H7 (cell line): ENCODE measurements at regions not wholly inside any gene's neighbourhood (a gene's known extent, or its start where the extent isn't known, plus 50 kb on each side); places are given as distances from the start of the nearest gene placed in this dataset.
"Not testable (repeated sequence)": the region's sequence is repeated elsewhere in the genome, so short reads cannot be mapped to it uniquely, and the experiment has no call there.

Experiments
- DNase-seq: peaks from one replicate; pipeline ENCODE4 v3.0.0; 2012
- H3K27me3 ChIP-seq: 2 replicates; pipeline ENCODE4 v1.6.0; 2011; ENCODE audit warnings: mild to moderate bottlenecking, low read length; ENCODE audit not compliant: control insufficient read depth, insufficient read depth
- H3K36me3 ChIP-seq: replicated peaks from 2 replicates; pipeline ENCODE4 v1.5.1; 2011; ENCODE audit warnings: low read length; ENCODE audit not compliant: control insufficient read depth, insufficient read depth
- H3K4me3 ChIP-seq: 2 replicates; pipeline ENCODE4 v1.5.1; 2011; ENCODE audit warnings: low read depth, mild to moderate bottlenecking, control low read depth, low read length, moderate library complexity; ENCODE audit not compliant: insufficient read depth

DNA sequence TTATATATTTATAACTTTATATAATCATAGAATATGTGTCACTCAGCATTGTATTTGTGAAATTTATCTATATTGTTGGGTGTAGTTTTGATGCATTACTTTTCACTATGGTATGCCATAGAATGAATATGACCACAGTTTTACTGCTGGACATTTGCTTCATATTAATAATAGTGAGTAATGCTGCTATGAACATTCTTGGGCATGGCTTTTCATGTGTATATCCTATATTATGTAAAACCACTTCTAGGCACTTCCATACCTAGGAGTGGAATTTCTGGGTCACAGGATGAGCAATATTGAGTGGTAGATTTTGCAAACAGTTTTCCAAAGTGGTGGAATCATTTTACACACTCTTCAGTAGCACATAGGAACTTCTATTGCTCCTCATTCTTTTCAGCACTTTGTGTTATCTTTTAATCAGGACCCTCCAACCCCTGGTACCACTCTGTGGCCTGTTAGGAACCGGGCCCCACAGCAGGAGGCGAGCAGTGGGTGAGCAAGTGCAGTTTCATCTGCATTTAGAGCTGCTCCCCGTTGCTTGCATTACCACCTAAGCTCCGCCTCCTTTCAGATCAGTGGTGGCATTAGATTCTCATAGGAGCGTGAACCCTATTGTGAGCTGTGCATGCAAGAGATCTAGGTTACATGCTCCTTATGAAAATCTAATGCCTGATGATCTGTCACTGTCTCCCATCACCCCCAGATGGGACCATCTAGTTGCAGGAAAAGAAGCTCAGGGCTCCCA, 56.0 kb upstream of the CNIH3 start:
- no peak for DNase-seq
- Histone ChIP-seq H3K36me3 (no peaks in the 10 kb centered on the region), H3K4me3 (no peak overlapping the region), H3K27me3 (no peaks in the 10 kb centered on the region; the same call in 1 of the 2 replicates)

DNA sequence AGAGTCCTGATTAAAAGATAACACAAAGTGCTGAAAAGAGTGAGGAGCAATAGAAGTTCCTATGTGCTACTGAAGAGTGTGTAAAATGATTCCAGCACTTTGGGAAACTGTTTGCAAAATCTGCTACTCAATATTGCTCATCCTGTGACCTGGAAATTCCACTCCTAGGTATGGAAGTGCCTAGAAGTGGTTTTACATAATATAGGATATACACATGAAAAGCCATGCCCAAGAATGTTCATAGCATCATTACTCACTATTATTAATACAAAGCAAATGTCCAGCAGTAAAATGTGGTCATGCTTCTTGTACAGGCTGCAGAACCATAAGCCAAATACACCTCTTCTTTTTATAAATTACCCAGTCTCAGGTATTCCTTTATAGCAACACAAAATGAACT, 53.2 kb upstream of the CNIH3 start:
- not testable (repeated sequence) for H3K4me3 ChIP-seq, H3K27me3 ChIP-seq, DNase-seq, H3K36me3 ChIP-seq

GRCh38 chr1:224563666-224564065, 52.5 kb upstream of the CNIH3 start:
- no peaks in the 10 kb centered on the region for H3K27me3 ChIP-seq
- H3K36me3 ChIP-seq, result no peaks in the 10 kb centered on the region
- no peak for DNase-seq
- no peak overlapping the region for H3K4me3 ChIP-seq

- Histone ChIP-seq H3K36me3 (no peaks in the 10 kb centered on the region), H3K27me3 (no peaks in the 10 kb centered on the region), H3K4me3 (no peak overlapping the region)
- DNase-seq, result no peak
Measured at GRCh38 chr1:224564454-224565084, 51.5 kb upstream of the CNIH3 start.

DNA sequence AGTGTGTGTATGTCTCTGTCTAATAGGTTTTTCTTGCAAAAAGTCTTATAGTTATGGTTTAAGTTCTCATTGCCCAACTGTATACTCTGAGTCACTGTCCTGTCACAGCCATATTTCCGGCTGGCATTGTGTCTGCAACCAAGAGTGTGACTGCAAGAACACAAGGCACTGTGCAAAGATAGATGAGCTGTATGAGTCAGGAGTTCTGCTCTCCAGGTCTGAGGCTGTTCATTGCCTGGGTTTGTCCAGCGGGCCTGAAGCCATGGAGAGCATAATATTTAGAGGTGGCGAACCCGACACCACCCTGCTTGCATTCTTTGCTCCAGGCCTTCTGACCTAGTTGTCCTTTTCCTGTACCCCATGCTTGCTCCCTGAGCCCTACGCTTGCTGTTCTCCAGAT, 50.9 kb upstream of the CNIH3 start:
- Histone ChIP-seq H3K36me3 (no peaks in the 10 kb centered on the region), H3K4me3 (no peak overlapping the region), H3K27me3 (no peaks in the 10 kb centered on the region)
- no peak for DNase-seq

GRCh38 chr1:224565611-224566406, 50.3 kb upstream of the CNIH3 start:
- no peaks in the 10 kb centered on the region for H3K27me3 ChIP-seq
- H3K4me3 ChIP-seq, result no peak overlapping the region
- H3K36me3 ChIP-seq, result no peaks in the 10 kb centered on the region
- no peak for DNase-seq
